HG02981 (cell line): ENCODE measurements at regions not wholly inside any gene's neighbourhood (a gene's known extent, or its start where the extent isn't known, plus 50 kb on each side); places are given as distances from the start of the nearest gene placed in this dataset.
"Not testable (repeated sequence)": the region's sequence is repeated elsewhere in the genome, so short reads cannot be mapped to it uniquely, and the experiment has no call there.

Source experiments
- ATAC-seq: cut with Tn5 transposase; IDR thresholded peaks from one replicate; pipeline ENCODE4 v1.9.1; 2021; ENCODE audit warnings: mild to moderate bottlenecking, moderate library complexity; ENCODE audit not compliant: unreplicated experiment

- not testable (repeated sequence) for ATAC-seq
Observed at GRCh38 chr18:14460364-14460763, 83.0 kb downstream of the POTEC start.

DNA sequence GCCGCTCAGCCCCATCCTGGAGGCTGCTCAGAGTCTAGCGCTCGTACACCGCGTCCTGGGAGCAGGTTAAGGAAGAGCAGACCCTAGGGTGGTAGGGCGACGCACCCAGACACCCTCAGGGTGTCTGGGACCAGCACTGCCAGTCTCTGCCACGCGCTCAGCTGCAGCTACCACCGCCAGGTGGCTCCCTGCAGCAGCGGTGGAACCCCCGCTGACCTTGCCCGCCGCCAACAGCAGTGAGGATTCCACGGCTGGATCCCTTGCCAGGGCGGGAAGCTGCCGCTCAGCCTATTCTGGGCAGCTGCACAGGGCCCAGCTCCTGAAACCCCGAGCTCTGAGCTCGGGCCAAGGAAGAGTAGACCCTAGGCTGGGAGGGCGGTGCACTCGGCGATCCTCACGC, 83.6 kb downstream of the POTEC start:
- ATAC-seq: not testable (repeated sequence)

- ATAC-seq: not testable (repeated sequence)
Observed at GRCh38 chr18:14458009-14458945, 85.1 kb downstream of the POTEC start.

DNA sequence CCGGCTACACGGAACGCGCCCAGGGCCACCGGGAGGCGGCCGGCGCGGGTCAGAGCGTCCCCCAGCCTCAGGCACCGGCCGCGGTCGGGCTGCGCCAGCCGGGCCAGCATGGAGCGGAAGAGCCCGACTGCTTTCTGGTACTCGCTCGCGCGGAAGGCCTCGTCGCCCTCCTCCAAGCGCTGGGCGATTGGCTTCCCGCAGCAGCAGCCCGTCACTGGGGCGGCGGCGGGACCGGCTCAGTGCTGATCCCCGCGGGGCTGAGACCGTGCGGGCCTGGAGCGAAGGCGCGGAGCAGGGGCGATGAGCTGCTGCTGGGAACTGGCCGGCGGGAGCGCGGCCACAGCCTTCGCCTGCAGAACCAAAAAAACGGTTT, 92.8 kb downstream of the POTEC start:
- ATAC-seq: not testable (repeated sequence)

GRCh38 chr18:14449995-14450636, 93.3 kb downstream of the POTEC start:
- not testable (repeated sequence) for ATAC-seq

GRCh38 chr18:14449062-14449461, 94.3 kb downstream of the POTEC start:
- not testable (repeated sequence) for ATAC-seq

- ATAC-seq: not testable (repeated sequence)
Observed at GRCh38 chr18:14447715-14448114, 95.7 kb downstream of the POTEC start.

- ATAC-seq: not testable (repeated sequence)
Observed at GRCh38 chr18:14435460-14435859, 107.9 kb downstream of the POTEC start.

DNA sequence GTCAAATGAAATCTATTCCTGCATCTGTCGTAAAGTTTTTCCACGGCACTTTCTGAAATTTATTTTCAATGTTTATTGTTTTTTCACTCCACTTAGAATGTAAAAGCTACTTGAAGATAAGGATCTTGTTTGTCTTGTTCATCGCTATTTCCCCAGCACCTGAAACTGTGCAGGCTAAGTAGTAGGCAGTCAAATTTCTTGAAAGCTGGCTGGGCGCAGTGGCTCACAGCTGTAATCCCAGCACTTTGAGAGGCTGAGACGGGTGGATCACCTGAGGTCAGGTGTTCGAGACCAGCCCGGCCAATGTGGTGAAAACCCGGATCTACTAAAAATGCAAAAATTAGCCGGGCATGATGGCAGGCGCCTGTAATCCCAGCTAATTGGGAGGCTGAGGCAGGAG, 111.0 kb downstream of the POTEC start:
- ATAC-seq: not testable (repeated sequence)

GRCh38 chr18:14431031-14431521, 112.3 kb downstream of the POTEC start:
- not testable (repeated sequence) for ATAC-seq

DNA sequence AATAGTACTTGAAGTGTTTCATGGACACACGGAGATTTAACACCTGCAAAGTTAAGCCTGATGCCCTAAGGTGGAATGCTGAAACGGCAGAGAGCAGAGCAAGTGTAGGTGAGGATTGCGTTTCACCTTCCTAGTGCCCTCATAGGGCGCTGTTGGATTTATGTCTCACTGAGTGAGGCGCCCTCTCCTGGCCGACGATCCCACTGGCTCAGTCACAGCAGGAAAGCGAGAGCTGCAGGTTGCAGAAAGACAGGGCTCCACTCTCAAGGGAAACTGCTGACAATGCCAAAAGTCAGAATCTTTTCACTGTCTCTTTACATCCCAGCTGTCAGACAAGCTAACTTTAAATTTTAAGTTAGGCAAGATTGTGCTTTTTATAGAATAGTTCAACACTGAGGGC, 127.6 kb downstream of the POTEC start:
- not testable (repeated sequence) for ATAC-seq

GRCh38 chr18:14415399-14415798, 128.0 kb downstream of the POTEC start:
- not testable (repeated sequence) for ATAC-seq

DNA sequence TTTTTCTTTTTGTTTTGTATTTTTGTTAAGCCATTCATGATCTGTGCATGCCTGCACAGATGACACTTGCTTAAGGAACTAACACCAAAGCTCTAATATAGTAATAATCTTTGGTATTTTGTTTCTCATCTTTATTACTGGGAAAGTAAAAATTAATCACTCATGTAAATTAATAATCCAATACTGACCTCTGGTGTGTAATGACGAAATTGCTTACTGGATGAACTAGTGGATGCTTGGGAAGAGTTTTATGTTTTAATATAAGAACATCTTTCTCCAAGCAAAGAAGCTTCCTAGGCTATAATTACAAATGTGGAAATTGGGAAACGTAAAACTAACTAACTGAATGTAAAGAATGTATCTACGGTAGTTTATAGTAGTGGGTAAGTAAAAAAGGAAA, 147.9 kb downstream of the POTEC start:
- ATAC-seq: not testable (repeated sequence)

DNA sequence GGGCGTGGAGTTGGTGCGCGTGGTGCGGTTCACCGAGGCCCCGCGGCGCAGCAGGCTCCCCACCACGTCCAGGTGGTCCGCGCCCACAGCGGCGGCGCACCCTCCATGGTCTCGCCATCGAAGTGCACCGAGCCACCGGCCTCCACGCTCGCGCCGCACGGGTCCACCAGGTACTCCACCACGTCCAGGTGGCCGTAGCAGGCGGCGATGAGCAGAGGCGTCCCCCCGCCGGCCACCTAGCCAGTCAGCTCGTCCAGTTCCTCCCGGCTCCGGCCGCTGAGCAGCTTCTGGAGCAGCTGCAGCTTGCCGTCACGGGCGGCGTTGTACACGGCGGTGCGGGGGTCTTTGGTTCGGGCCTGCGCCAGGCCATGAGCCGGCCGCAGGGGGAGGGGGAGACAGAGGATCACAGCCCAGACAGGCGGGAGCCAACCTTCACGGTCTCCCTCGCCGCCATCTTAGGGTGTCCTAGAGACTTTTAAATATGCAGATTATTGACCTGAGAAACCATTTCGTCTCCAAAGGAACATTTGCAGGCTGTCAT, 149.8 kb downstream of the POTEC start:
- ATAC-seq: not testable (repeated sequence)

GRCh38 chr18:14392604-14393003, 150.8 kb downstream of the POTEC start:
- not testable (repeated sequence) for ATAC-seq

- ATAC-seq: not testable (repeated sequence)
Observed at GRCh38 chr18:14384961-14385360, 158.4 kb downstream of the POTEC start.

- not testable (repeated sequence) for ATAC-seq
Observed at GRCh38 chr18:14382666-14383065, 160.7 kb downstream of the POTEC start.

DNA sequence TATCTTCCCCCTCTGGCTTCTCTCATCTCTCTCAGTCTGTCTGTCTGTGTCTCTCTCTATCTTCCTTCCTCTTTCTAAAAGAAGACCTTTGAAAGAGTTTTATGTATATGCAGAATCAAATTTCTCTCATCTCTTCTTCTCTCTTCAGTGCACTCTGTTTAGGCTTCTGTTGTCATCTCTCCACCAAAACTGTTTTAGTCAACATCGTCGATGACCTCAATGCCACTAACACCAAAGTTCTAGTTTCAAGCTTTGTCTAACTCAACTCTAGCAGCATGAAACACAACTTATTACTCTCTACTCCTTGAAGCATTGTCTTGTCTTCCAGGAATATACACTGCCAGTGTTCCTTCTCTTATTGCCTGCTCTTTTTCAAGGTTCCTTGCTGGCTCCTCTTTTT, 163.9 kb downstream of the POTEC start:
- ATAC-seq: not testable (repeated sequence)

DNA sequence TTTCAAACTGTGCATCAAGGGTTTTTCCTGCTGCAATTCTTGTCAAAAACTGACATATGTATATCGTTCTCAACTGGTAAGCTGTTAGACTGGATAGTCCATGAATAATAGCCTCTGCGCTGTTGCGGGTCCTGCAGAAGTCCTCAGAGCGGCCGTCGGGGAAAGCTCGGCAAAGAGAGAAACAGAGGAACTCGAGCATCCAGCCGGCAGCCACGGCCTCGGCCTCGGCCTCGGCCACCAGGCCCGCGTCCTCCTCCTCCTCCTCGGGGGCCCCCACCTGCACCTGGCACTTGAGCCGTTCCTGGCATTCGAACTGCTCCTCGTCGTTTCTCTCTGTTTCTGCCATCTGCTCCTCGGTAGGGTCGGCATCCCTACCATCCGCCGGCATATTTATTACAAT, 165.0 kb downstream of the POTEC start:
- not testable (repeated sequence) for ATAC-seq

- ATAC-seq: not testable (repeated sequence)
Observed at GRCh38 chr18:14361346-14361745, 182.1 kb downstream of the POTEC start.

GRCh38 chr18:14357553-14358297, 185.7 kb downstream of the POTEC start:
- ATAC-seq: not testable (repeated sequence)
